HG03196 (cell line): ENCODE measurements at regions not wholly inside any gene's neighbourhood (a gene's known extent, or its start where the extent isn't known, plus 50 kb on each side); places are given as distances from the start of the nearest gene placed in this dataset.

Source experiments
- ATAC-seq: cut with Tn5 transposase; IDR thresholded peaks from one replicate; pipeline ENCODE4 v1.9.1; 2021; ENCODE audit not compliant: unreplicated experiment

DNA sequence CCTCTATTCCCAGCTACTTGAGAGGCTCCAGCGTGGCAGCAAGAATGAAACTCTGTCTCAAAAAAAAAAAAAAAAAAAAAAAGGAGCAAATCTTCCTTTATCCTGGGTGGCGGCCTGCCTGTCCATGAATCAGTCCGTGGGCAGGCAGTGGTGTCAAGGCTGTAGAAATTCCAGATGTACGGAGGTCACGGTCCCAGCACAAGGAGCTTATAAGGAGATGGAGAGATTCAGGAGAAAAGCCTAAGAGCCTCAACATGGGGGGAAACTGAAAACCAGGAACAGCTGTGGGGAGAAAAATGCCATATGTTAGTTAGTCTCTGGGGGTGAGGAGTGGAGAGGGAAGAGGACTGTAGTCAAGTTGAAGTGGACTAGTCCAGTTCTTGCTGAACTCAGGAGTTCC is 130.5 kb upstream of the CRY1 start:
- no peak for ATAC-seq

DNA sequence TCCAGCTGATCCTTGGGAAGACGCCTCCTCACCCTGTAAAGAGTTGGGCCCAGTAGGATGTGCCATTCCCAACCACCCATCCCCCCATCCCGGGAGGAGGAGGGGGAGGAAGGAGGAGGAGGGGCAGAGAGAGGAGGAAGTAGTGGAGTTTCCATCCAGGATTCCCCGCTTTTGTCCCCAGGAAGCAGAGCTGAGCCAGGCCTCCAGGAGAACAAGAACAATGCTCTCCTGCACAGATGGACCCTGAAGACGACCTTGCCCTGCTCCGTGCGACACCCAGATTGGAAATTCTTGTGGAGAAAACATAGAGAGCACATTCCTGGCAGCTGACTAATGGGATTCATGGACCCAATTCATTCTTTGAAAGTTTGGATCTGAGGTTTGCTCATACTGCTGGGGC is 132.3 kb upstream of the CRY1 start:
- ATAC-seq: no peak

DNA sequence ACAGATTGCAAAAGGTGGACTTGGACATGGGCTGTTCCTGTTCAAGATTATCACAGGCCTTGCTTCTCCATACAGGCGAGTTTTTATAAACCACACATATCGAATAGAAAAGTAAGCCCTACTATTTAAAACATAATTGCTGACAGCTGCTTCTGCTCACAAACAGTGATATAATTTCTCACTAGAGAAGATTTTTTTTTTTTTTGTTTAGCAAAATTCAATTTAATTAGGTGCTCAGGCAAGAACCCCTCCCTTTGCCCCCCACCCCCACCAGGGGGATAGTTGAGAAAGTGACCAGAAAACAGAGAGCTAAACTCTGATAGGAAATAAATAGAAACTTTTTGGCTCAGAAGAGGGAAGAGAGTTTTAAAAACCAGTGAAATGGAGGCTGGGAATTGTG is 132.8 kb upstream of the CRY1 start:
- ATAC-seq: no peak

DNA sequence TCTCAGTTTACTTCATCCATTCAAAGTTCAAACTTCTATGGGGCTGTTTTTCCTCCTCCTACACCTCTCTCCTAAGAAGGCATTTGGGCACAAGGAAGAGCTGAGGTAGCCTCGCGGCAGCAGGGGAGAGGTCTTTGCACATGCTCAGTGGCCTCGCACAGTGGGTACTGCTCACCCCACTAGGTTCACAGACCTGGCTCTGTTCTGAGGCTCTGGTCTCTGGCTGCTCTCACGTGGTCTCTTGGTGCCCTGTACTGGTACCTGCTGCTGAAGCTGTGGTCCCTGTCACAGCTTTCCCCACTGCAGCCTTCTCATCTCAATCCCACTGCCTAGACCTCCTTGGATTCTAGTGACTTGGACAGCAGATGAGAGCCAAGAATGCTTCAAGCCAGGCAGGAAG is 134.7 kb upstream of the CRY1 start:
- no peak for ATAC-seq

DNA sequence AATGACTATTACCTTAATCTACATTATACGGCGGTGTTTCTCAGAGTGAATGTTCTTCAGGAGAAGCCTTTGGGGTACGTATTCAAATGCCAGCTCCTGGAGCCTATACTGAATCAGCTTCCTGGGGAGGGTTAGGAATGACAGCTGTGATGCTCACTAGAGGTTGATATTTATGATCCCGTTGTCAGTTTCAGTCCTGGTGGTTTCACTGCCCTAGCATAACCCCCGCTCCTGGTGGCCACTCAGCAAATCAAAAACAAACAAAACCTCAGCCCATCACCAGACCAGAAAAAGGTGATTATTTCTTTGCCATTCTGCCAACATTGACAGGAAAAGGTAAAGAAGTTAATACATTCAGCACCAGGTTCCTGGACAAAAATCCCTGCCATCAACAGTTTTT is 136.5 kb upstream of the CRY1 start:
- no peak for ATAC-seq

DNA sequence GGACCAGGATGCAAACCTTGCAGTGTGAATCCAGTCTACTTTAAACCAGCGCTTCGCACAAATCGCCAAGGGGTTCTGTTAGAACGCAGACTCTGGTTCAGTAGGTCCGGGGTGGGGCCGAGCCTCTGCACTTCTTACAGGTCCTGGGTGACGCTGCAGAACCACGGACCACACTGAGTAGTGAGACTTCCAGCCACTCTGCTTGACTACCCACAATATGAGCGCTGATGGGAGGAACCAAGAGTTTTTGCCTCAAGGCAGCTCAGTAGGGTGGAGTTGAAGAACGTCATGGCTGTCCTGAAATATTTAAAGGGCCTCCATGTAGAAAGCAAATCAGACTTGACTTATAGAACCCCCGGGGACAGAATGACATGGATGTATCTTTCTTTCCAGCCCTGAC is 138.0 kb upstream of the CRY1 start:
- no peak for ATAC-seq

DNA sequence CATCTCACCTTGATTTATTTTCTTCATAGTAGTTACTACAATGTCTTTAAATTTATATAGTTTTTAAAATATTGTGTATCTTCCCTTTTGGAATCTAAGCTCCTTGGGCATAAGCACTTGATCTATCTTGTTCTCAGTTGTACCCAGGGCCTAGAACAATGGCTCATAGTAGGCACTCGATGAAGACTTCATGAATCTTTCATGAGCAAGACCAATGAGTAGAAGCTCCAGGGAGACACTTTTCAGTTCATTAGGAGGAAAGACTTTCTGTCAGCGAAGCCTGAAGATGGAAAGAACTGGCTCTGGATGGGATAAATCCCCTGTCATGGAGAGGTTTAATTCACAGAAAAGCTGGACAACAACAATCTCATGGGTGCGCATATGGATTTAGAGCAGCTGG is 140.2 kb upstream of the CRY1 start:
- ATAC-seq: no peak

DNA sequence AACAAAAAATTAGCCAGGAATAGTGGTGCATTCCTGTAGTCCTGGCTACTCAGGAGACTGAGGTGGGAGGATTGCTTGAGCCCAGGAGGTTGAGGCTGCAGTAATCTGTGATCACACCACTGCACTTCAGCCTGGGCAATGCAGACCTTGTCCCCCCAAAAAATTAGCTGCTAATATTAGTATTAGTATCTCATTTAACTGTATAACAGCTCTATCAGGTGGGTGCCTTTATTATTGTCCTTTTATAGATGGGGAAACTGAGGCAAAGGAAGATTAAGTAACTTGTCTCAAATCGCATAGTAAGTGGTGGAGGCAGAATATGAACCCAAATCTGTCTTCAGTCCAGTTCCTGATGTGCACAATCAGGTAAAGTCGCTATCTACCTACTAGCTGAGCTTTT is 142.3 kb upstream of the CRY1 start:
- ATAC-seq: no peak

DNA sequence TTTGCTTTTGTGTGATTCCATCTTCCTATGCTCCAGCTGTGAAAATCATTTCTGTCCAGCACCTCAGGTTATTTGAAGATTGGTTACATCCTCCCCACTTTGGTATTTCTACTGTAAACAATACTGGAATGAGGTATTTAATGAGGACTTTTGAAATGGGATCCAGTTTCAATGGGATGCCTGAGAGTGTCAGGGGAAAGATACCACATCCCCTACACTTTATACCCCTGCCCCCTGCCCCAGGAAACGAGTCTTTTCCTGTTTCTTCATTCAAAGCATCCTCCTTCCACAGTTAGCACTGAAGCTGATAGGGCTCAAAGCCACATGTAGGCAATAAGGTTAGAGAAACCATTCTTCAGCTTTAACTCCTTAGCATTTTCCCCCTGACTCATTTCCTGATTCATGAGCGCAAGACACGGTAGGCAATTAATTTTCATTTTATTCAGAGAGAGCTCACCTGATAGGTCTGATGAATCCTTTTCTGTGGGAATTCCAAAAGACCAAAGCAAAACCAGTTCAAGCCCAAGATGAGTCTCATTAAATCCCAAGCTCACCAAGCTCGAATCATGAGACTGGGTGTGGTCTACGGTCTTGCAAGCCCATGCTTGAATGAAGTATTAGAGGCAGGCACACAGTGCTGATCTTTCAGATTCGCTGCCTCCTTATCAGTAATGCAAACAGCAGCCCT is 143.6 kb upstream of the CRY1 start:
- no peak for ATAC-seq

DNA sequence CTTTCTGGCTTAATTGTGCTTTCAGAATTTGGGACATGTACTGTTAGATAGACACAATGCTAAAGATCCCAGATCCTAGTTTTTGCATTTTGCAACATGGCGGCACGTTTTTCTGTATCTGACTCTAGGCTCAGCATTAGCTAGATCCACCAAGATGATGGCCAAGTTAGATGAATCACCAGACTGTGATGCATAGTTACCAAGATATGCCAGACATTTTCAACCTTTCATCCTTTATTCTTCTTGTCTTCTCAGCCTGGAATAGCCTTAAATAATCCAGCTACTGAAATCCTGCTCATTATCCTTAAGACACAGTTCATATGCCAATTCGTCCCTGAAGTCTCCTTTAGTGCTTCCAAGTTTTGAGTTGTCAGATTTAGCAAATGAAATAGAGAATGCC is 144.9 kb upstream of the CRY1 start:
- ATAC-seq: no peak

DNA sequence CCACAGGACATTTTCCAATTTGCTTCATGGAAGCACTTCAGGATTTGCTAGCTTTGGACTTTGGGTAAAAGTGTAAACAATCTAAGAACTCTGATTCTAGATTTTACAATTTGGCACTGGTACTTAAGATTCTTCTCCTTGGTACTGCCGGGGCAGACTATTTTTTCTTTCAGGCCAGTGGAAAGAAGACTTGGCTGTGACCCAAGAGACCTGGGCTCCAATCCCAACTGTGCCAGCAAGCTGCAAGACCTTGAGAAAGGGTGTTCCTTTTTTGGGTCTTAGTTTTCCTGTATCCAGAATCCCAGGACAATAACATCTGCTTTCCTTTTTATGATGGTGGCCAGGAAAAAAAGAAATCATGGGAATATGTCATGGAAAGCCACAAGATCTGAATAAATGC is 148.1 kb upstream of the CRY1 start:
- no peak for ATAC-seq

DNA sequence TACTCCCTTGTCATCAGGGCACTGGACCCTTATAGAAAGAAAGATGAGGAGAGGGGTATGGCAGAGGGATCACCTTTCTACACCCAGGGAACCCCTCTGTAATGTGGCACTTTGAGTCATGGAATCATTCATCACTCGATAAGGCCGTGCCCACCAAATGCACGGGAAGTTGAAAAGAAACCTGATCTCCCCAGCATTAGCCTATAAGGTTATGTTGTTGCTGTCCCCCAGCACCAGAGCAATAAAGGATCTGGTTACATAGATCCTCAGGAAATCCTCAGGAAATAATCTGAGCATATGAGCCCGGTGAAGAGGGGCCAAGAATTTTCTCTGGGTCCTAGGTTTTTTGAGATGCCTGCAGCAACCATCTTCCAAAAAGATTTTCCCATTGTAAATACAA is 148.8 kb upstream of the CRY1 start:
- ATAC-seq: no peak

DNA sequence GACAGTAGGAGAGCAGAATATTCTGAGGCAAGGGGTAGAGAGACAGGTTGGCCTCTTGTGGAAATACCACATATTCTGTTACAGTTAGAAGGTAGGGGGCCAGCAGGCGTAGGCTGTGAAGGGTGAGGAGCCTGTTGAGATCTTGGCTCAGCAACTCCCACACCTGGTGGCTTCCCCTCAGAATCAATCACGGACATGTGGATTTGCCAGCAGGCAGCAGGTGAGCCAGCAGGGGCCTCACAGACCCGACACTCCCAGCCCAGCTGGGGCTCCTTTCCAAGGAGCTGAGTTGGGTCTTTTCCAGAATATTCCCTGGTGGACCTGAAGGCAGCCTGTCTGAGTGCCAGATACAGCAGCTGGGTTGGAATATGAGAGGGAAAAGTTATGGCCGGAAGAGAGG is 150.0 kb upstream of the CRY1 start:
- ATAC-seq: no peak

DNA sequence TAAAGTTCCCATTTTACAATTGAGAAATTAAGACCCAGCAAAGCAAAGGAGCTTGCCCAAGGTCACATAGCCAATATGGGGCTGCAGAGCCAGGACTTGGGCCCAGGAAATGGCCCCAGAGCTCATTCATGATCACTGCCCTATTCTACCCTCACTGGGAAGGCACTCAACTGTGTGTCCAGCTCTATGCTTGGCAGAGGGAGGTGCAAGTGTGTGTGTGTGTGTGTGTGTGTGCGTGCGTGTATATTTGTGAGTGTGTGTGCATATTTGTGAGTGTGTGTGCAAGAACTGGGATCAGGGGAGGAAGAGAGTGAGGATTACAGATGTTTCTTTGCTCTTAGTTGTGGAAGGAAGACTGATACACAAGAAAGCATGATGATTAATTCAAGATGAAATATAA is 151.2 kb upstream of the CRY1 start:
- ATAC-seq: no peak

DNA sequence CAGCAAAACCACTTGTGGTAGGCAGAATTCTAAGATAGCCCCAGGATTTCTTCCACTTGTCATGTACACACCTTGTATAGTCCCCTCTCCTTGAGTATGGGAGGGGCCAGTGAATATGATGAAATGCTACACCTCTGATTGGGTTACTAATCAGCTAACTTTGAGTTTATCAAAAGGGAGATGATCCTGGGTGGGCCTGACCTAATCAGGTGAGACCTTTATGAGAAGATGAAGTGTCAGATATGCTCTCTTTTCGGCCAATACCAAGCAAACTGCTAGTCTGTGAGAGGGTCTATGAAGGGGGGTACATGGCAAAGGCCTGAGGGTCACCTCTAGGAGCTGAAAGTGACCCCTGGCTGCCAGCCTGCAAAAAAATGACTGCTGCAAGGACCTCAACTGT is 154.3 kb upstream of the CRY1 start:
- no peak for ATAC-seq

DNA sequence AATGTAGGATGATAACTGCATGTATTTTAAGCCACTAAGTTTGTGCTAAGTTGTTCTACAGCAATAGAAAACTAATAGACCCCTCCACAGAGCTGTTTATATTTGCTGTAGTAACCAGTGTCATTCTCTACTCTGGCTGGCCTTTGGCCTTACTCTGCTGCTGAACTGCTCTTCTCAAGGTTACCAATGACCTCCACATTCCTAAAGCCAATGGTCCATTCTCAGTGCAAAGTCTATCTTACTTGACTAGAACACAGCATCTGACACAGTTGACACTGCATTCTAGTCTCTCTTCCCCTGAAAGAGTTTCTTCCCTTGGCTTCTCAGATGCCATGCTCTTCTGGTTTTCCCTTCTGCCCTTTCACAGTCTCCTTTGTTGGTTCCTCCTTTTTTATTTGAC is 154.8 kb upstream of the CRY1 start:
- ATAC-seq: no peak

DNA sequence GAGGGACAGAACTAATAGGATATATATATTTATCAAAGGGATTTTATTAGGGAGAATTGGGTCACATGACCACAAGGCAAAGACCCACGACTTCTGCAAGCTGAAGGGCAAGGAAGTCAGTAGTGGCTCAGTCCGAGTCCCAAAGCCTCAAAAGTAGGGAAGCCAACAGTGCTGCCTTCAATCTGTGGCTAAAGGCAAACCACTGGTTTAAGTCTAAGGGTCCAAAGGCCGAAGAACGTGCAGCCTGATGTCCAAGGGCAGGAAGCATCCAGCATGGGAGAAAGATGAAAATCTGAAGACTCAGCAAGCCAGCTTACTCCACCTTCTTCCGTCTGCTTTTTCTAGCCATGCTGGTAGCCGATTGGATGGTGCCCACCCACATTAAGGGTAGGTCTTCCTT is 157.9 kb upstream of the CRY1 start:
- ATAC-seq: no peak

DNA sequence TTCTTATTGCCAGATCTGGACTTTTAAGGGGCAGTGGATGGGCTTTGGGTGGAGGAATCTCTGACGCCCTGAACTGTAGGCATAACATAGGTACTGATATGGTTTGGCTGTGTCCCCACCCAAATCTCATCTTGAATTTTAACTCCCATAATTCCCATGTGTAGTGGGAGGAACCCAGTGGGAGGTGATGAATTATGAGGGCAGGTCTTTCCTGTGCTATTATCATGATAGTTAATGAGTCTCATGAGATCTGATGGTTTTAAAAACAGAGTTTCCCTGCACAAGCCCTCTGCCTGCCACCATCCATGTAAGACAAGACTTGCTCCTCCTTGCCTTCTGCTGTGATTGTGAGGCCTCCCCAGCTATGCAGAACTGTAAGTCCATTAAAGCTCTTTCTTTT is 160.0 kb upstream of the CRY1 start:
- ATAC-seq: no peak

DNA sequence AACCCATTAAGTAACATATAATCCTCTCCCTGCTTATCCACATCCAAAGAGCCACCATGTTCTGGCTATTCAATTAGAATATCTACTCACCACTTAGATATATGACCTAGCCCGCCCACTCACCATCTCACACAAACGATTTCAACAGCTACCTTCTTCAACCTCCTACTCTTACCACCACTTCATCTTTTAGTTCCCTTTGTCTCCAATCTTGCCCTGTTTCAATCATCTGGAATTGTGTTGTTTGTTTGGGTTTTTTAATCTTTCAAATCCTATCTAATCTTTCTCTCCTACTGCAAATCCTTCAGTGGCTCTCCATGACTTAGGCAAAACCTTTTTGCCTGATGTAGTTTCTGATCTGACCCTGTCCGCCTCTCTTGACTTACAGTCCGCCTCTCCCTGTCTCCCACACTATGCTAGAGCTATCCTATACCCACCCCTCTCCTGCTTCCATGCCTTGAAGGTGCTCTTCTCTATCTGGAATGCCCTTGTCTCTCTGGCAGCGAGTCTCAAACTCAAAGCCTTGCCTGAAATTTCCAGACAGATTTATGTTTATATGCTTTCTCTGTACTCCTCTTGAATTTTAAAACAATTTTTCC is 161.0 kb upstream of the CRY1 start:
- ATAC-seq: no peak

DNA sequence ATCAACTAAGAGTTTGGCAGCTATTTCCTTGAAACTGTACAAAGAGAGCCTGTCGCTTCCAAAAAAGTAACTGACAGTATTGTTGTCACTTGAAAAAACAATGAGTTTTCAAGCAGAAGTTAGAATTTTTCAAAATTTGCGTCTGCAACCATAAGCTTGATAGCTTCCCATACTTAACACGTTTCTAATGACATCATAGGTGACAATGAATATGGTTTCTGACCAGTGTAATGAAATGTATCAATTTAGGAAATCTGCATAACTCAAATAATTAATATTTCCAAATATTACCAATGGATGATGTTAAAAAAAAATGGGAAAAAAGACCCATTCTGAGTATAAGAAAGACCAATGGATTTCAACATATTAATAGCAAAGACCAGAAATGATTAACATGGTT is 165.4 kb upstream of the CRY1 start:
- ATAC-seq: no peak

DNA sequence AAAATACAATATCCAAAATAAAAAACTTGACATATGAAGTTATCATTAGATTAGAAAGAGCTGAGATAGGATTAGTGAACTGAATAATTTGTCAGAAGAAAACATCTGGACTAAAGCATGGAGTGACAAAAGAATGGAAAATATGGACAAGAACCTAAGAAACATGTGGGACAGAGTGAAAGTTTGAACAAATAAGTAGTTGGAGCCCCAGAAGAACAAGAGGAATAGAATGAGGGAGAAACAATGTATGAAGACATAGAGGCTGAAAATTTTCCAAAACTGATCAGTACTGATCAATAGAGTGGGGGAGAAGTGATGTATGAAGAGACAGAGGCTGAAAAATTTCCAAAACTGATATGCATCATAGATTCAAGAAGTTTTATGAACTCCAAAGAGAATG is 170.6 kb upstream of the CRY1 start:
- ATAC-seq: no peak

DNA sequence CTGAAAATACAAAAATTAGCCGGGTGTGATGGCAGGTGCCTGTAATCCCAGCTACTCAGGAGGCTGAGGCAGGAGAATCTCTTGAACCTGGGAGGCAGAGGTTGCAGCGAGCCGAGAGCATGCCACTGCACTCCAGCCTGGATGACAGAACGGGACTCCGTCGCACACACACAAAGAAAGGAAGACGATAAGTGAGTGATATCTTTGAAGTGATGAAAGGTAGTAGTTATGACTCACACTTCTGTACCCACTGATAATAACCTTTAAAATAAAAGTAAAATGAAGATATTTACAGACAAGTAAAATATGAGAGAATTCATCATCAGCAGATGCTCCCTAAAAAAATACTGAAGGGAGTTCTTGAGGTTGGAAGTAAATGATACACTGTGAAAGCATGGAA is 171.3 kb upstream of the CRY1 start:
- no peak for ATAC-seq

DNA sequence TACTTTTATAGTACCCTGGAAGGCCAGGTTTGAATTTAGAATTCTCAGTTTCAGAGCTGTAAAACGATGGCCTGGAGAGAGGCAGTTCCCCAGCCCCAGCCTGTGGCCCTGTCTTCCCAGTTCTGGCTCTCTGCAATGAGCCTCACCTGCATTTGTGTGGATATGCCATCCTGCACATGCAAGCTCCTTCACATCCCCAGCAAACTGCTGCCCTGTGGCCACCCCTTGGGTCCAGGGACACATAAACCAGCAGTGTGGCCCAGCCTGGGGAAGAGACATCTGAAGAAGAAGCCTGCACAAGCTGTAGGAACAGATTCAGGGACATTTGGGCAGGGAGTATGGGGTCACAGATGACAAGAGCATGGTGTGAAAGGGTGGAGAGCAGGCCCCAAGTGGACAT is 174.3 kb upstream of the CRY1 start:
- ATAC-seq: no peak
